ENCODE measurements at regions not wholly inside any gene's neighbourhood (a gene's known extent, or its start where the extent isn't known, plus 50 kb on each side); places are given as distances from the start of the nearest gene placed in this dataset.
"Not testable (repeated sequence)": the region's sequence is repeated elsewhere in the genome, so short reads cannot be mapped to it uniquely, and the experiment has no call there.

- H2AFZ ChIP-seq (ENCODE audit: low read length); H3K18ac ChIP-seq (ENCODE audit: extremely low read depth, low read length); H4K8ac ChIP-seq (ENCODE audit: extremely low read depth, insufficient read depth, low read length); H3K14ac ChIP-seq (ENCODE audit: insufficient read length); H4K91ac ChIP-seq (replicated peaks; ENCODE audit: insufficient read length, low read length); H3K36me3 ChIP-seq (ENCODE audit: control insufficient read depth in 2 of 4, insufficient read depth in 4 of 4, low read length in 3 of 4); H3K23ac ChIP-seq (ENCODE audit: insufficient read length); H2BK20ac ChIP-seq (ENCODE audit: low read length); H3K27ac ChIP-seq (ENCODE audit: low read depth, low read length); H2AK5ac ChIP-seq (ENCODE audit: low read depth, low read length); H3K4me2 ChIP-seq (ENCODE audit: insufficient read depth in 1 of 2, low read depth in 2 of 2, low read length in 2 of 2); H2BK120ac ChIP-seq (replicated peaks; ENCODE audit: low read depth, low read length); H2BK12ac ChIP-seq (ENCODE audit: low read depth, low read length); H4K5ac ChIP-seq (ENCODE audit: insufficient read length, low read depth, low read length); H2BK15ac ChIP-seq (ENCODE audit: low read length); H3K9me3 ChIP-seq (ENCODE audit: insufficient read depth in 2 of 2, low read depth in 1 of 2, low read length in 1 of 2); H3K9ac ChIP-seq (replicated peaks in 1 of 4; ENCODE audit: extremely low read depth in 1 of 4, low read depth in 3 of 4, low read length in 3 of 4); POLR2A ChIA-PET (ENCODE audit: partially characterized antibody); H3K4me1 ChIP-seq (replicated peaks in 1 of 4; ENCODE audit: control insufficient read depth in 3 of 4, insufficient read depth in 4 of 4, low read length in 3 of 4); H3K79me1 ChIP-seq (ENCODE audit: low read depth, low read length); FAIRE-seq; H3K4ac ChIP-seq (replicated peaks; ENCODE audit: insufficient read length, low read depth, low read length); H3K27me3 ChIP-seq (replicated peaks in 1 of 4; ENCODE audit: control insufficient read depth in 3 of 4, extremely low read depth in 1 of 4, insufficient read depth in 3 of 4, low read length in 3 of 4); H3K56ac ChIP-seq (replicated peaks; ENCODE audit: insufficient read length, low read depth, low read length); CTCF ChIA-PET (ENCODE audit: partially characterized antibody); H3K79me2 ChIP-seq (ENCODE audit: control insufficient read depth in 1 of 2, insufficient read depth in 2 of 2, low read length in 2 of 2); H2BK5ac ChIP-seq (ENCODE audit: low read depth, low read length); DNase-seq (ENCODE audit: low read depth in 1 of 2, low spot score in 2 of 2); H3K4me3 ChIP-seq (ENCODE audit: extremely low read depth in 1 of 4, insufficient read depth in 2 of 4, low read depth in 3 of 4, low read length in 4 of 4); H3K23me2 ChIP-seq (ENCODE audit: low read depth, low read length); H4K20me1 ChIP-seq (replicated peaks in 1 of 2; ENCODE audit: control insufficient read depth in 1 of 2, insufficient read depth in 2 of 2, low read length in 2 of 2): not testable (repeated sequence)
- WGBS, 2 experiments (ENCODE audit: extremely low coverage in 1 of 2, insufficient coverage in 1 of 2, insufficient read length in 1 of 2, insufficient replicate concordance in 2 of 2, low coverage in 1 of 2, low lambda C conversion rate in 2 of 2, missing lambda C conversion rate in 1 of 2): 100% methylated on average over 3 of the region's 27 CpGs; no CpG with 5 or more reads in 1 of the 2 experiments
These were observed 202.9 kb downstream of the SPANXN4 start for GRCh38 chrX:143228600-143228999.

All from H1 (cell line).